HL-60 (cell line): ENCODE measurements at regions not wholly inside any gene's neighbourhood (a gene's known extent, or its start where the extent isn't known, plus 50 kb on each side); places are given as distances from the start of the nearest gene placed in this dataset.

ENCODE experiments used
- GABPA ChIP-seq: IDR thresholded peaks from 2 replicates; pipeline ENCODE4 v1.6.1; 2012; ENCODE audit warnings: low read depth
- POLR2AphosphoS5 ChIP-seq: IDR thresholded peaks from 2 replicates; pipeline ENCODE4 v1.6.1; 2012; ENCODE audit warnings: low read depth
- TF ChIP-seq, protein P1 (sequence below): IDR thresholded peaks from one replicate; pipeline ENCODE4 v1.5.1; 2011; ENCODE audit warnings: low read length, control low read depth, inconsistent platforms; ENCODE audit not compliant: insufficient read depth
- TF ChIP-seq, protein P2 (sequence below): IDR thresholded peaks from 2 replicates; pipeline ENCODE4 v1.6.1; 2012; ENCODE audit warnings: low read depth; ENCODE audit not compliant: insufficient replicate concordance

GRCh38 chrX:15960237-15960636, 105.6 kb upstream of the AP1S2 start:
- TF ChIP-seq, protein P1, sequence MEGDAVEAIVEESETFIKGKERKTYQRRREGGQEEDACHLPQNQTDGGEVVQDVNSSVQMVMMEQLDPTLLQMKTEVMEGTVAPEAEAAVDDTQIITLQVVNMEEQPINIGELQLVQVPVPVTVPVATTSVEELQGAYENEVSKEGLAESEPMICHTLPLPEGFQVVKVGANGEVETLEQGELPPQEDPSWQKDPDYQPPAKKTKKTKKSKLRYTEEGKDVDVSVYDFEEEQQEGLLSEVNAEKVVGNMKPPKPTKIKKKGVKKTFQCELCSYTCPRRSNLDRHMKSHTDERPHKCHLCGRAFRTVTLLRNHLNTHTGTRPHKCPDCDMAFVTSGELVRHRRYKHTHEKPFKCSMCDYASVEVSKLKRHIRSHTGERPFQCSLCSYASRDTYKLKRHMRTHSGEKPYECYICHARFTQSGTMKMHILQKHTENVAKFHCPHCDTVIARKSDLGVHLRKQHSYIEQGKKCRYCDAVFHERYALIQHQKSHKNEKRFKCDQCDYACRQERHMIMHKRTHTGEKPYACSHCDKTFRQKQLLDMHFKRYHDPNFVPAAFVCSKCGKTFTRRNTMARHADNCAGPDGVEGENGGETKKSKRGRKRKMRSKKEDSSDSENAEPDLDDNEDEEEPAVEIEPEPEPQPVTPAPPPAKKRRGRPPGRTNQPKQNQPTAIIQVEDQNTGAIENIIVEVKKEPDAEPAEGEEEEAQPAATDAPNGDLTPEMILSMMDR, result no peak
- TF ChIP-seq POLR2AphosphoS5, result no peak
- TF ChIP-seq, protein P2, sequence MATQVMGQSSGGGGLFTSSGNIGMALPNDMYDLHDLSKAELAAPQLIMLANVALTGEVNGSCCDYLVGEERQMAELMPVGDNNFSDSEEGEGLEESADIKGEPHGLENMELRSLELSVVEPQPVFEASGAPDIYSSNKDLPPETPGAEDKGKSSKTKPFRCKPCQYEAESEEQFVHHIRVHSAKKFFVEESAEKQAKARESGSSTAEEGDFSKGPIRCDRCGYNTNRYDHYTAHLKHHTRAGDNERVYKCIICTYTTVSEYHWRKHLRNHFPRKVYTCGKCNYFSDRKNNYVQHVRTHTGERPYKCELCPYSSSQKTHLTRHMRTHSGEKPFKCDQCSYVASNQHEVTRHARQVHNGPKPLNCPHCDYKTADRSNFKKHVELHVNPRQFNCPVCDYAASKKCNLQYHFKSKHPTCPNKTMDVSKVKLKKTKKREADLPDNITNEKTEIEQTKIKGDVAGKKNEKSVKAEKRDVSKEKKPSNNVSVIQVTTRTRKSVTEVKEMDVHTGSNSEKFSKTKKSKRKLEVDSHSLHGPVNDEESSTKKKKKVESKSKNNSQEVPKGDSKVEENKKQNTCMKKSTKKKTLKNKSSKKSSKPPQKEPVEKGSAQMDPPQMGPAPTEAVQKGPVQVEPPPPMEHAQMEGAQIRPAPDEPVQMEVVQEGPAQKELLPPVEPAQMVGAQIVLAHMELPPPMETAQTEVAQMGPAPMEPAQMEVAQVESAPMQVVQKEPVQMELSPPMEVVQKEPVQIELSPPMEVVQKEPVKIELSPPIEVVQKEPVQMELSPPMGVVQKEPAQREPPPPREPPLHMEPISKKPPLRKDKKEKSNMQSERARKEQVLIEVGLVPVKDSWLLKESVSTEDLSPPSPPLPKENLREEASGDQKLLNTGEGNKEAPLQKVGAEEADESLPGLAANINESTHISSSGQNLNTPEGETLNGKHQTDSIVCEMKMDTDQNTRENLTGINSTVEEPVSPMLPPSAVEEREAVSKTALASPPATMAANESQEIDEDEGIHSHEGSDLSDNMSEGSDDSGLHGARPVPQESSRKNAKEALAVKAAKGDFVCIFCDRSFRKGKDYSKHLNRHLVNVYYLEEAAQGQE, result no peak
- TF ChIP-seq GABPA, result no peak
